H9 (cell line): ENCODE measurements at regions not wholly inside any gene's neighbourhood (a gene's known extent, or its start where the extent isn't known, plus 50 kb on each side); places are given as distances from the start of the nearest gene placed in this dataset.

Experiments
- DNase-seq: peaks from one replicate; pipeline ENCODE4 v3.0.0-alpha.2; 2017
- H2AFZ ChIP-seq: one replicate; pipeline ENCODE4 v1.6.1; 2013; ENCODE audit warnings: mild to moderate bottlenecking, low read length, control low read depth, moderate library complexity
- H2AK5ac ChIP-seq: 2 replicates; pipeline ENCODE4 v1.6.1; 2013; ENCODE audit warnings: low read length, control low read depth, mixed read lengths; ENCODE audit not compliant: insufficient read length
- H2BK120ac ChIP-seq: one replicate; pipeline ENCODE4 v1.6.1; 2013; ENCODE audit warnings: low read depth, mild to moderate bottlenecking, low read length, control low read depth, inconsistent platforms; ENCODE audit not compliant: poor library complexity, severe bottlenecking
- H2BK12ac ChIP-seq: 2 replicates; pipeline ENCODE4 v1.6.1; 2013; ENCODE audit warnings: low read length, control low read depth, mixed read lengths, low read depth; ENCODE audit not compliant: insufficient read length
- H2BK15ac ChIP-seq: 2 replicates; pipeline ENCODE4 v1.6.1; 2013; ENCODE audit warnings: low read depth, low read length, control low read depth
- H2BK20ac ChIP-seq: one replicate; pipeline ENCODE4 v1.6.1; 2013; ENCODE audit warnings: low read depth, mild to moderate bottlenecking, low read length, control low read depth, inconsistent platforms; ENCODE audit not compliant: poor library complexity, severe bottlenecking
- H2BK5ac ChIP-seq: 2 replicates; pipeline ENCODE4 v1.6.1; 2013; ENCODE audit warnings: low read length, control low read depth, mixed read lengths; ENCODE audit not compliant: insufficient read length
- H3K14ac ChIP-seq: 2 replicates; pipeline ENCODE4 v1.6.1; 2013; ENCODE audit warnings: low read length, control low read depth; ENCODE audit not compliant: insufficient read depth
- H3K18ac ChIP-seq: 2 replicates; pipeline ENCODE4 v1.6.1; 2013; ENCODE audit warnings: low read depth, mild to moderate bottlenecking, mixed read lengths, low read length, control low read depth; ENCODE audit not compliant: insufficient read length
- H3K23ac ChIP-seq: 2 replicates; pipeline ENCODE4 v1.6.1; 2013; ENCODE audit warnings: low read length, control low read depth, mixed read lengths, low read depth; ENCODE audit not compliant: insufficient read length
- H3K23me2 ChIP-seq: 2 replicates; pipeline ENCODE4 v1.6.1; 2013; ENCODE audit warnings: low read depth, mild to moderate bottlenecking, mixed read lengths, low read length, control low read depth; ENCODE audit not compliant: insufficient read length, poor library complexity, severe bottlenecking
- H3K27ac ChIP-seq: 2 replicates; pipeline ENCODE4 v1.5.1; 2013; ENCODE audit warnings: low read length, control low read depth, mixed read lengths, low read depth; ENCODE audit not compliant: insufficient read length
- H3K27me3 ChIP-seq: 2 replicates; pipeline ENCODE4 v1.6.1; 2013; ENCODE audit warnings: low read length, control low read depth, inconsistent platforms; ENCODE audit not compliant: insufficient read depth
- H3K4ac ChIP-seq: 2 replicates; pipeline ENCODE4 v1.6.1; 2013; ENCODE audit warnings: low read depth, mild to moderate bottlenecking, control low read depth, inconsistent platforms, low read length, moderate library complexity
- H3K4me1 ChIP-seq: 2 replicates; pipeline ENCODE4 v1.6.1; 2013; ENCODE audit warnings: low read length, control low read depth, inconsistent platforms; ENCODE audit not compliant: insufficient read depth
- H3K4me2 ChIP-seq: 2 replicates; pipeline ENCODE4 v1.6.1; 2013; ENCODE audit warnings: low read length, control low read depth, mixed read lengths; ENCODE audit not compliant: insufficient read length, insufficient read depth
- H3K56ac ChIP-seq: 2 replicates; pipeline ENCODE4 v1.6.1; 2013; ENCODE audit warnings: low read depth, mild to moderate bottlenecking, mixed read lengths, low read length, control low read depth; ENCODE audit not compliant: insufficient read length
- H3K79me1 ChIP-seq: 2 replicates; pipeline ENCODE4 v1.6.1; 2013; ENCODE audit warnings: low read depth, mild to moderate bottlenecking, moderate library complexity, low read length, control low read depth, inconsistent platforms; ENCODE audit not compliant: insufficient read depth, poor library complexity, severe bottlenecking
- H3K79me2 ChIP-seq: 2 replicates; pipeline ENCODE4 v1.6.1; 2013; ENCODE audit warnings: low read length, control low read depth, inconsistent platforms; ENCODE audit not compliant: insufficient read depth
- H3K9ac ChIP-seq: 2 replicates; pipeline ENCODE4 v1.6.1; 2013; ENCODE audit warnings: low read length, control low read depth, mixed read lengths; ENCODE audit not compliant: insufficient read length; ENCODE audit errors: extremely low read depth
- H3K9me3 ChIP-seq: one replicate; pipeline ENCODE4 v1.6.1; 2013; ENCODE audit warnings: low read depth, low read length, inconsistent platforms; ENCODE audit not compliant: control insufficient read depth
- H3T11ph ChIP-seq: one replicate; pipeline ENCODE4 v1.6.1; 2013; ENCODE audit warnings: mild to moderate bottlenecking, low read length, control low read depth, inconsistent platforms
- H4K20me1 ChIP-seq: one replicate; pipeline ENCODE4 v1.6.1; 2013; ENCODE audit not compliant: control insufficient read depth, insufficient read length, insufficient read depth
- H4K5ac ChIP-seq: 2 replicates; pipeline ENCODE4 v1.6.1; 2013; ENCODE audit warnings: low read depth, mild to moderate bottlenecking, mixed read lengths, low read length, control low read depth; ENCODE audit not compliant: insufficient read length
- H4K8ac ChIP-seq: replicated peaks from 2 replicates; pipeline ENCODE4 v1.6.1; 2013; ENCODE audit warnings: low read length, control low read depth, mixed read lengths, low read depth; ENCODE audit not compliant: insufficient read length
- H4K91ac ChIP-seq: 2 replicates; pipeline ENCODE4 v1.6.1; 2013; ENCODE audit warnings: low read depth, mild to moderate bottlenecking, moderate library complexity, mixed read lengths, low read length, control low read depth; ENCODE audit not compliant: insufficient read length
- H3K27ac Mint-ChIP-seq, 3 experiments: 2 replicates in 2 of 3; 3 replicates in 1 of 3; pipeline ENCODE4 v1.8.0; 2020 to 2021; ENCODE audit warnings: mixed read lengths in 3 of 3, mild to moderate bottlenecking in 1 of 3, moderate library complexity in 1 of 3
- H3K27me3 Mint-ChIP-seq: 2 replicates; pipeline ENCODE4 v1.8.0; 2021; ENCODE audit warnings: low read depth, mild to moderate bottlenecking, moderate library complexity, mixed read lengths
- H3K36me3 Mint-ChIP-seq, 3 experiments: 2 replicates in 2 of 3; 3 replicates in 1 of 3; pipeline ENCODE4 v1.8.0; 2020 to 2021; ENCODE audit warnings: low read depth in 3 of 3, mixed read lengths in 3 of 3; ENCODE audit not compliant: insufficient read depth in 1 of 3
- H3K4me1 Mint-ChIP-seq, 2 experiments: 2 replicates each; pipeline ENCODE4 v1.8.0; 2020; ENCODE audit warnings: mixed read lengths in 2 of 2
- H3K4me3 Mint-ChIP-seq, 2 experiments: 2 replicates in 1 of 2; 3 replicates in 1 of 2; pipeline ENCODE4 v1.8.0; 2020 to 2021; ENCODE audit warnings: mild to moderate bottlenecking in 2 of 2, mixed read lengths in 2 of 2, moderate library complexity in 1 of 2
- H3K9me3 Mint-ChIP-seq, 2 experiments: 2 replicates in 1 of 2; 3 replicates in 1 of 2; pipeline ENCODE4 v1.8.0; 2020; ENCODE audit warnings: mild to moderate bottlenecking in 2 of 2, mixed read lengths in 2 of 2, moderate library complexity in 1 of 2
- CTCF ChIP-seq: fragments of 200-600 bp; sonication (generic); conservative IDR thresholded peaks from 3 replicates; pipeline ENCODE4 v1.8.0; 2021; ENCODE audit warnings: antibody characterized with exemption, mild to moderate bottlenecking
- WGBS: extraction: QIAGEN DNeasy Blood & Tissue Kit; methylation state at CpG from one replicate; pipeline ENCODE4 v1.1.7; 2013; ENCODE audit warnings: missing lambda C conversion rate, low lambda C conversion rate, mixed read lengths; ENCODE audit not compliant: insufficient read length; ENCODE audit errors: extremely low coverage; 5-methylcytosine and 5-hydroxymethylcytosine counted together

DNA sequence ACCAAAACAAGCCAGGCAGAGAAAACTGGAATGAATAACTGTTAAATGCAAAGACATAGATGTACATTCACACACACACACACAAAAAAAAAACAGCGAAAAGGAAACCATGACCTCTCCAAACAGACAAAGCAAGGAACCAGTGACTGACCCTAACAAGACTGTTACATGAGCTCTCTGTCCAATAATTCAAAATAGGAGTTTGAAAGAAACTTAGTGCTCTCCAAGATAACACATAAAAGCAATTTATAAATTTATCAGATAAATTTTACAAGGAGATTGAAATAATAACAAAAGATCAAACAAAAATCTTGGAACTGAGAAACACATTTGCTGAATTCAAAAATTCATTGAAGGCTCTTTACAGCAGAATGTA is 423.5 kb upstream of the RGMB start:
- H2BK120ac ChIP-seq = no peak overlapping the region
- H3K27me3 Mint-ChIP-seq = no peaks in the 10 kb centered on the region
- no peak overlapping the region for H2BK15ac ChIP-seq
- no peak overlapping the region for H3K56ac ChIP-seq
- no peak overlapping the region for H3K27ac Mint-ChIP-seq
- no peaks in the 10 kb centered on the region for H3K79me1 ChIP-seq
- no peak overlapping the region for H3K27ac ChIP-seq
- H3K23me2 ChIP-seq = no peaks in the 10 kb centered on the region
- no peak overlapping the region for H2AFZ ChIP-seq
- no peaks in the 10 kb centered on the region; a peak in 1 of 4 replicates for H3K4me1 Mint-ChIP-seq
- no peak overlapping the region for H4K8ac ChIP-seq
- peaks cover 18 to 35% (median 18%) of the 10 kb centered on the region in 3 experiments for H3K36me3 Mint-ChIP-seq
- no peak overlapping the region for H2AK5ac ChIP-seq
- no peak overlapping the region for H3K4me3 Mint-ChIP-seq
- H4K91ac ChIP-seq = no peak overlapping the region
- no CpG with 5 or more reads among the region's 1 CpG for WGBS
- H3K27me3 ChIP-seq = no peaks in the 10 kb centered on the region
- H2BK5ac ChIP-seq = no peak overlapping the region
- TF ChIP-seq CTCF = no peak
- no peaks in the 10 kb centered on the region for H3K79me2 ChIP-seq
- no peaks in the 10 kb centered on the region for H3K4me1 ChIP-seq
- H3K4ac ChIP-seq = no peak overlapping the region
- H3K9ac ChIP-seq = no peak overlapping the region
- H3K9me3 Mint-ChIP-seq = peaks cover 42 to 46% of the 10 kb centered on the region in 2 experiments
- no peaks in the 10 kb centered on the region for H3K9me3 ChIP-seq
- H3K23ac ChIP-seq = no peak overlapping the region
- no peak overlapping the region for H3K18ac ChIP-seq
- DNase-seq = no peak
- no peak overlapping the region for H2BK20ac ChIP-seq
- no peaks in the 10 kb centered on the region for H4K20me1 ChIP-seq
- H3K14ac ChIP-seq = no peak overlapping the region
- H4K5ac ChIP-seq = no peak overlapping the region
- H2BK12ac ChIP-seq = no peak overlapping the region
- H3K4me2 ChIP-seq = no peak overlapping the region
- no peak overlapping the region for H3T11ph ChIP-seq
